ENCODE measurements at regions not wholly inside any gene's neighbourhood (a gene's known extent, or its start where the extent isn't known, plus 50 kb on each side); places are given as distances from the start of the nearest gene placed in this dataset.

GRCh38 chr18:71878226-71878625, 665.9 kb downstream of the CBLN2 start:
- no peak for FAIRE-seq

- no peak for FAIRE-seq
These were observed 670.4 kb downstream of the CBLN2 start for GRCh38 chr18:71873695-71874094.

GRCh38 chr18:71865888-71866287, 678.3 kb downstream of the CBLN2 start:
- FAIRE-seq: no peak

- no peak for FAIRE-seq
These were observed 693.5 kb downstream of the CBLN2 start for GRCh38 chr18:71850602-71851001.

- FAIRE-seq: no peak
These were observed 694.7 kb downstream of the CBLN2 start for GRCh38 chr18:71849407-71849806.

- FAIRE-seq: no peak
These were observed 697.4 kb downstream of the CBLN2 start for GRCh38 chr18:71846716-71847115.

GRCh38 chr18:71844814-71845213, 699.3 kb downstream of the CBLN2 start:
- no peak for FAIRE-seq

- FAIRE-seq: no peak
These were observed 701.5 kb downstream of the CBLN2 start for GRCh38 chr18:71842666-71843065.

GRCh38 chr18:71837547-71837946, 706.6 kb downstream of the CBLN2 start:
- FAIRE-seq: no peak

- no peak for FAIRE-seq
These were observed 711.1 kb downstream of the CBLN2 start for GRCh38 chr18:71832946-71833617.

- FAIRE-seq: no peak
These were observed 713.1 kb downstream of the CBLN2 start for GRCh38 chr18:71831039-71831438.

- FAIRE-seq: no peak
These were observed 716.8 kb downstream of the CBLN2 start for GRCh38 chr18:71827301-71827700.

- no peak for FAIRE-seq
These were observed 728.8 kb downstream of the CBLN2 start for GRCh38 chr18:71815305-71815704.

- no peak for FAIRE-seq
These were observed 734.4 kb downstream of the CBLN2 start for GRCh38 chr18:71809711-71810110.

GRCh38 chr18:71808616-71809015, 735.5 kb downstream of the CBLN2 start:
- FAIRE-seq: no peak

- FAIRE-seq: peak; percentile 13
These were observed 736.6 kb downstream of the CBLN2 start for GRCh38 chr18:71807586-71807985.

GRCh38 chr18:71798986-71799673, 745.0 kb downstream of the CBLN2 start:
- FAIRE-seq: no peak

GRCh38 chr18:71797554-71797953, 746.6 kb downstream of the CBLN2 start:
- no peak for FAIRE-seq

GRCh38 chr18:71784777-71785176, 759.4 kb downstream of the CBLN2 start:
- FAIRE-seq: no peak

GRCh38 chr18:71760541-71760940, 783.6 kb downstream of the CBLN2 start:
- FAIRE-seq: no peak

- no peak for FAIRE-seq
These were observed 789.9 kb downstream of the CBLN2 start for GRCh38 chr18:71754246-71754645.

GRCh38 chr18:71743634-71744033, 800.5 kb downstream of the CBLN2 start:
- no peak for FAIRE-seq

GRCh38 chr18:71729611-71730010, 814.5 kb downstream of the CBLN2 start:
- FAIRE-seq: no peak

GRCh38 chr18:71727909-71728308, 816.2 kb downstream of the CBLN2 start:
- FAIRE-seq: no peak

GRCh38 chr18:71725256-71725655, 818.9 kb downstream of the CBLN2 start:
- FAIRE-seq: no peak
